Esophagus muscularis mucosa (tissue), 4 donors: ENCODE measurements at regions not wholly inside any gene's neighbourhood (a gene's known extent, or its start where the extent isn't known, plus 50 kb on each side); places are given as distances from the start of the nearest gene placed in this dataset.

Source experiments
- DNase-seq: peaks from one replicate; pipeline ENCODE4 v3.0.0-alpha.2; 2017; ENCODE audit errors: extremely low spot score
- H3K27ac ChIP-seq, 4 donors: fragments of 200-600 bp; sonication (generic); replicated peaks in 1 of 4; 1 replicate in 3 of 4; 2 replicates in 1 of 4; pipeline ENCODE4 v1.5.1; 2016 to 2019; ENCODE audit warnings: mild to moderate bottlenecking in 1 of 4
- H3K27me3 ChIP-seq, 4 donors: fragments of 200-600 bp; sonication (generic); one replicate each; pipeline versions ENCODE4 v1.5.1 to v1.6.0; 2016 to 2019
- H3K36me3 ChIP-seq, 4 donors: fragments of 200-600 bp; sonication (generic); one replicate each; pipeline ENCODE4 v1.5.1; 2016 to 2019
- H3K4me1 ChIP-seq, 4 donors: fragments of 200-600 bp; sonication (generic); one replicate each; pipeline ENCODE4 v1.5.1; 2016 to 2019
- H3K4me3 ChIP-seq, 4 donors: fragments of 200-600 bp; sonication (generic); 1 replicate in 2 of 4; 2 replicates in 2 of 4; pipeline ENCODE4 v1.5.1; 2016 to 2019; ENCODE audit warnings: mild to moderate bottlenecking in 4 of 4, moderate library complexity in 1 of 4
- H3K9me3 ChIP-seq, 4 donors: fragments of 200-600 bp; sonication (generic); 1 replicate in 3 of 4; 2 replicates in 1 of 4; pipeline ENCODE4 v1.5.1; 2016 to 2019
- CTCF ChIP-seq, 3 experiments: fragments of 200-600 bp in 2 of 3; fragments of 450-650 bp in 1 of 3; sonication (generic) in 2 of 3; IDR thresholded peaks; one replicate each; pipeline ENCODE4 v1.5.1; 2017 to 2019; ENCODE audit warnings: antibody characterized with exemption in 3 of 3, mild to moderate bottlenecking in 2 of 3, moderate library complexity in 1 of 3
- EP300 ChIP-seq: sonication (generic); formaldehyde crosslinking; IDR thresholded peaks from one replicate; pipeline ENCODE4 v1.6.1; 2017; ENCODE audit warnings: antibody characterized with exemption
- POLR2A ChIP-seq: fragments of 450-650 bp; IDR thresholded peaks from one replicate; pipeline ENCODE4 v1.6.1; 2017; ENCODE audit warnings: antibody characterized with exemption, moderate library complexity, mild to moderate bottlenecking, low read depth
- POLR2AphosphoS5 ChIP-seq, 2 donors: sonication (generic); formaldehyde crosslinking; IDR thresholded peaks; one replicate each; pipeline ENCODE4 v1.6.1; 2017; ENCODE audit warnings: antibody characterized with exemption in 2 of 2
- WGBS: methylation state at CpG from one replicate; pipeline ENCODE4 v1.1.5; 2018; 5-methylcytosine and 5-hydroxymethylcytosine counted together
- intact Hi-C: fragments of 100-400 bp; cut with DNase I; formaldehyde crosslinking; loops from one replicate; pipeline ENCODE4 v1.15.1; 2023

DNA sequence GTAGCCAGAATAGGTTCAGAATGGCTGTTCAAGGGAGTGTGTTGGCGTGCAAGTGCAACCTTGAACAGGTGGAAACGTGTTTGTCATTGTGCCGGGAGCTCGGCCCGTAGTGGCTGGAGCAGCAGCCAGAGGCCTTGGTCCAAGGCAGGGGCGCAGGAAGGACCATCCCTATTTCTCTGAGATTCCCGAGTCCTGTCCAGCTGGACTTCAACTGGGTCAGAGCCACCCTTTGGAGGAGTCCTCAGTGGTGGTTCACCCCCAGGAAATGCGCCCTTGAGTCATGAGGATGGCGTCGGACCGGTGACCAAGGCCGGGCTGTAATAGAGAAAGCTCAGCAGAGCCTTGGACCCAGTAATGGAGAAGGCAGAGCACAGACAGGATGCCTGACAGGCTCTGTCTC lies 1402.0 kb downstream of the BRD1 start:
- Histone ChIP-seq H3K4me3 (no peak overlapping the region), H3K4me1 (no peaks in the 10 kb centered on the region), H3K27ac (no peak overlapping the region), H3K27me3 (peaks cover 0 to 56% (median 0%) of the 10 kb centered on the region in 4 donors), H3K9me3 (no peaks in the 10 kb centered on the region), H3K36me3 (no peaks in the 10 kb centered on the region)
- no peak for DNase-seq
- WGBS = 95% methylated on average over 11 of the region's 12 CpGs
- intact Hi-C loops = no loop called here
- no peak for TF ChIP-seq POLR2AphosphoS5 (IDR thresholded peaks at IDR 0.05)
- TF ChIP-seq POLR2A = no peak
- TF ChIP-seq CTCF (IDR thresholded peaks at IDR 0.05) = no peak
- no peak for TF ChIP-seq EP300

DNA sequence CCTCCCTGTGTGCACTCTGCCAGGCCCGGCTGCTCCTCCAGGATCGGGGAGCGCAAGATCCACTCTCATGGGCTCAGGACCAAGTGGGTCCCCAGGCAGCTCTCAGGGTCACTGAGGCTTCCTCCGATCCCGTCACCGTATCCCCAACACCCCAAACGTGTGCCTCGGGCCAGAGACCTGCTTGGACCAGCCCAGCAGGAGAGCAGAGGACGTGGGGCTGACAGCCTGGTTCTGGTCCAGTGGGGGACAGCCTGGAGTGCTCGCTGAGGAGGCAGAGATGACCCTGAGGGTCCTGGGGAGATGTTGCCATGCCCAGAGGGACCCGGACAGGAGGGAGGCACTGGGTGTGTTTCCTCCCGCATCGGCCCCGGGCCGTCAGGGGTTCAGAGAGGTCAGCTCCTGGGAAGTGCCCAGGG lies 1402.6 kb downstream of the BRD1 start:
- intact Hi-C loops = no loop called here
- Histone ChIP-seq H3K27ac (no peak overlapping the region), H3K4me1 (no peaks in the 10 kb centered on the region), H3K4me3 (no peak overlapping the region), H3K9me3 (no peaks in the 10 kb centered on the region), H3K27me3 (peaks cover 0 to 54% (median 0%) of the 10 kb centered on the region in 4 donors), H3K36me3 (no peaks in the 10 kb centered on the region)
- DNase-seq = no peak
- no peak for TF ChIP-seq POLR2A
- no peak for TF ChIP-seq POLR2AphosphoS5 (IDR thresholded peaks at IDR 0.05)
- TF ChIP-seq CTCF (IDR thresholded peaks at IDR 0.05) = no peak
- TF ChIP-seq EP300 = no peak
- 100% methylated on average over 1 of the region's 15 CpGs for WGBS

DNA sequence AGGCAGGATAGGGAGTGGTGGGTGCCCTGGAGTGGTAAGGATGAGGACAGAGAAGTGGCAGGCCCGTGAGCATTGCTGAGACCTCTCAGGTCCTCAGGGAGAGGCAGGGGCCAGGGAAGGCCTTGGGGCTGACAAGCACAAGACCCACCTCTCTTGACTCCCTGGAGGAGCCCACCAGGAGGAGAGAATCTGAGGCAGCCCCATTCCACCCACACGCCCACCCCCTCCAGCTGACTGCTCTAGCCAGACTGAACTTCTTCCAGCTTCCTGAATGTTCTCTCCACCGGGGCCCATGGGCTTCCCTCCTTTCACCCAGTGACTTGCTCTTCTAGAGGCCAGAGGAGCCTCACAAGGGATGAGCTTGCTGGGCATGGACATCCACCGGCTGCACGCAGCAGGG lies 1403.0 kb downstream of the BRD1 start:
- TF ChIP-seq CTCF (IDR thresholded peaks at IDR 0.05) (no peak), POLR2A (no peak), POLR2AphosphoS5 (IDR thresholded peaks at IDR 0.05) (no peak), EP300 (no peak)
- intact Hi-C loops = no loop called here
- Histone ChIP-seq H3K9me3 (no peaks in the 10 kb centered on the region), H3K36me3 (no peaks in the 10 kb centered on the region), H3K27ac (no peak overlapping the region), H3K27me3 (peaks cover 0 to 52% (median 0%) of the 10 kb centered on the region in 4 donors), H3K4me1 (no peaks in the 10 kb centered on the region), H3K4me3 (no peak overlapping the region)
- WGBS = 63% methylated on average over 5 of the region's 5 CpGs
- no peak for DNase-seq

DNA sequence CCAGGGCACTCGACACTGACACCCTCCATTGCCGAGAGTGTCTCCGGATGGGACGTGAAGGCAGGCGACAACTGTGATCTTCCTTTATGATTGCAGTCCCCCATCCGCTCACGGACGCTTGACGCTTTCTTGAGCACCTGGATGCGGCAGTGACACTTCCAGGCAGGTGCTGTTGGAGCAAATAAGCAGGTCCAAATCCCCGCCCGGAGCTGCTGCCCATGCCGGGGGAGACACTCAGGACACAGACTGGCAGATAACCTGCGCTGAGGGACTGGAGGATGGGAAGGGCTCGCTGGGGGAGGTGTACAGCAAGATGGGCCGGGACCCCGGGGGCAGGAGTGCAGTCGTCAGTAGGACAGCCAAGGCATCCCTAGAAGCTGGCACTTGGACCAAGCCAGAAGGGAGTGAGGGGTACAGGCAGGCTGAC lies 1403.5 kb downstream of the BRD1 start:
- peaks cover 0 to 51% (median 0%) of the 10 kb centered on the region in 4 donors for H3K27me3 ChIP-seq
- H3K9me3 ChIP-seq = no peaks in the 10 kb centered on the region
- H3K4me1 ChIP-seq = no peaks in the 10 kb centered on the region
- no peaks in the 10 kb centered on the region for H3K36me3 ChIP-seq
- no peak for TF ChIP-seq POLR2A
- no peak for TF ChIP-seq EP300
- no peak for TF ChIP-seq CTCF (IDR thresholded peaks at IDR 0.05)
- no peak for TF ChIP-seq POLR2AphosphoS5 (IDR thresholded peaks at IDR 0.05)
- intact Hi-C loops = no loop called here
- no peak overlapping the region for H3K27ac ChIP-seq
- no peak for DNase-seq
- no peak overlapping the region for H3K4me3 ChIP-seq
- WGBS = 92% methylated on average over 18 of the region's 18 CpGs

- DNase-seq = no peak
- Histone ChIP-seq H3K4me3 (no peak overlapping the region), H3K9me3 (no peaks in the 10 kb centered on the region), H3K36me3 (no peaks in the 10 kb centered on the region), H3K27ac (no peak overlapping the region), H3K4me1 (no peaks in the 10 kb centered on the region), H3K27me3 (peaks cover 0 to 52% (median 0%) of the 10 kb centered on the region in 4 donors)
- intact Hi-C loops = no loop called here
- TF ChIP-seq EP300 = no peak
- TF ChIP-seq POLR2A = no peak
- TF ChIP-seq POLR2AphosphoS5 (IDR thresholded peaks at IDR 0.05) = no peak
- no peak for TF ChIP-seq CTCF (IDR thresholded peaks at IDR 0.05)
- WGBS = 59% methylated on average over 8 of the region's 8 CpGs
These were observed 1404.2 kb downstream of the BRD1 start for GRCh38 chr22:48423481-48423911.
